ENCODE measurements at regions not wholly inside any gene's neighbourhood (a gene's known extent, or its start where the extent isn't known, plus 50 kb on each side); places are given as distances from the start of the nearest gene placed in this dataset.
"Not testable (repeated sequence)": the region's sequence is repeated elsewhere in the genome, so short reads cannot be mapped to it uniquely, and the experiment has no call there.

DNA sequence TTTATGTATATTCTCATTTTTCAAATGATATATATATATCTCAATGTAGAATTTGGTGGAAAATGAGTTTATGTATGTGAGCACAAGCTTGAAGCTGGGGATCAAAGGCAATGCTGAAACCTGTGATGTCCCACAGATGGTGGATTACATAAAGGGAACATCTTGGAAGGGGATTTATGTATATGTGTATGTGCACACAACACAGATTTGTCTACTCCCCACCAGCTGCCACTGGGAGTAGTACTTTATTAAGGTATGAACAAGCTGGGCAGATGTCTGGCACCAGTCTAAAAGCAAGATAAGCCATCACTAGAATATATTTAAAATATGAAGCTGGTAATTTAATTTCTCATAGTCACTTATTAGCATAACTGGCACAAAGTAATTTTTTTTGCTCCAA lies 895.6 kb downstream of the SLC6A15 start:
- no peak for DNase-seq

- DNase-seq: no peak
Measured at GRCh38 chr12:83997423-83997822, 915.2 kb downstream of the SLC6A15 start.

GRCh38 chr12:83996671-83997070 lies 915.9 kb downstream of the SLC6A15 start:
- no peak for DNase-seq

DNA sequence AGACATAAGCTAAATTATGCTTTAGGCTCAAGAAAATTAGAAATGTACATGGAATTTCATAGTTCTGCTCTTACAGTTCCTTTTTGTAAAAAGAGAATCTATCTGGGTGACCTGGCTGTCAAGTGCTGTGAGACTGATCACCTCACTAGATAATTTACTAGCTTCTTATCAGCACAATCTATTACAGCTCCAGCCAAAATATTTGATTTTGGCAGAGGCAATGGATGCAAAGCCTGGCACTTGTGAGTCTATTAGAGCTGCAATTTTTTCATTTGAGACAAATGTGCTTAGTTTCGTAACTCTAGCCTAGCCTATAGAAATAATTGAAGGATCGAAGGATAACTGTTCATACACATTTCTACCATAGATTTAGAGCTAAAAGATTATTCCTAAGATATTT lies 927.5 kb downstream of the SLC6A15 start:
- no peak for DNase-seq

DNA sequence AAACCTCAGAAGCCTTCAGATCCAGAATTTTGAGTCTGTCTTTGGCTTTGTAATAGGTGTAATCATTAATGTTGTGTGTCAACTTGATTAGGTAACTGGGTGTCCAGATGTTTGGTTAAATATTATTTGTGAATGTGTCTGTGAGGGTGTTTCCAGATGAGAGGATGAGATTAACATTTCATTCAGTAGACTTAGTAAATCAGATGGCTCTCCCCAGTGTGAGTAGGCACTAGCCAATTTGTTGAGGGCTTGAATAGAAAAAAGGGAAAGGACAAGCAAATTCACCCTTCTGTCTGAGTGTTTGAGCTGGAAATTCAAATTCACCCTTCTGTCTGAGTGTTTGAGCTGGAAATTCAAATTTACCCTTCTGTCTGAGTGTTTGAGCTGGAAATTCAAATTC lies 932.2 kb downstream of the SLC6A15 start:
- no peak for DNase-seq

GRCh38 chr12:83979785-83980184 lies 932.8 kb downstream of the SLC6A15 start:
- DNase-seq: no peak

DNA sequence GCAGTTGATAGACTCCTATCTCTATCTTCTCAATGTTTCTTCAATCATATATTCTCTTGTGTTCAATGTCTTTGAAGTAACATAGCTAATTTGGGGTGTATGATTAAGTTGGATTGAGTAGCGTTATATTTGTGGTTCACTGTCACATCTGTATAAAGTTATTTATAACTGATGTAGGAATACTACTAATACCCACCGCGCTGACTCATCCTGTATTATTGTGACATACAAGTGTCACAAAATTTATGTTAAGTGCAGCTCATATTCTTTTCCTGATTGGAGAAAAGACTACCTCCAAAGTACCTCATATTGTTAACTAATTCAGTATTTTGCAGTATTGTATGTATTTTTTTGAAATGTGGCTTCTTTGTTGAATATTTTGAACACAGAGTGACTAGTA lies 940.8 kb downstream of the SLC6A15 start:
- DNase-seq: no peak

DNA sequence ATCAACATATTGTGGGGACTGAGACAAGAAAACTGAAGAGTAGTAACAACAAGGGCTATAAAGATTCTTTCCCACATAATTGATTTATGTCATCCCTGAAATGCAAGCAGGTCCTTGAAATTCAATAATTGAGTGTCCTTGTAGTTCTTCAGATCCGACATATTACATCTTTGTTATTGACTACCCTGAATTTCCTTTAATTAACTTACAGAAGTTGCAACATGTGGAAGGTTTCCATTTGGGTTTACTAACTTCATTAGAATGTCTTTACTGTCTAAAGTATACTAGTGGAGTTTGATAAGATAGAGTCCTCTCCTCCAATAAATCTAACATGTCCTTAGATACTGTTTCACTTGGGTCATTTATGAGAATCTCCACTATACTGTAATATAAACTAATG lies 951.8 kb downstream of the SLC6A15 start:
- no peak for DNase-seq

GRCh38 chr12:83958997-83959396 lies 953.6 kb downstream of the SLC6A15 start:
- no peak for DNase-seq

- no peak for DNase-seq
Measured at GRCh38 chr12:83954956-83955601, 957.5 kb downstream of the SLC6A15 start.

GRCh38 chr12:83954071-83954789 lies 958.4 kb downstream of the SLC6A15 start:
- DNase-seq: no peak

- no peak for DNase-seq
Measured at GRCh38 chr12:83945871-83946270, 966.7 kb downstream of the SLC6A15 start.

GRCh38 chr12:83939718-83940117 lies 972.9 kb downstream of the SLC6A15 start:
- no peak for DNase-seq

GRCh38 chr12:83933615-83934014 lies 979.0 kb downstream of the SLC6A15 start:
- no peak for DNase-seq

DNA sequence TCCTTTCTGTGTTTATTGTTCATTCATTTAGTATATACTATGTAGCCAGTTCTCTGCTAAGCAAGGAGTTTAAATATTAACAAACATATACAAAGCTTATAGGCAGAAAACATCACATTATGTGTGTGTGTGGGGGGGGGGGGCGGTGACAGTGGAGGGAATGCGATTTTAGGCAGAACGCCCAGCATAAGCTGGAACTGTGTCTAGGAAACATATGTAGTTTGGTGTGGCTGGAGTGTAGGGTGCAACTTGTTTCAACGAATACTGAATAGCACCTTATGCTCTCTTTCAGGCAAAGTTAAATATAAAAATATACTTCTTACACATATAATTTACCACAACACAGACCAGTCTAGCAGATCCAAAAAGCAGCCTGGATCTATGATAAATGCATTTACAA lies 980.6 kb downstream of the SLC6A15 start:
- no peak for DNase-seq

DNA sequence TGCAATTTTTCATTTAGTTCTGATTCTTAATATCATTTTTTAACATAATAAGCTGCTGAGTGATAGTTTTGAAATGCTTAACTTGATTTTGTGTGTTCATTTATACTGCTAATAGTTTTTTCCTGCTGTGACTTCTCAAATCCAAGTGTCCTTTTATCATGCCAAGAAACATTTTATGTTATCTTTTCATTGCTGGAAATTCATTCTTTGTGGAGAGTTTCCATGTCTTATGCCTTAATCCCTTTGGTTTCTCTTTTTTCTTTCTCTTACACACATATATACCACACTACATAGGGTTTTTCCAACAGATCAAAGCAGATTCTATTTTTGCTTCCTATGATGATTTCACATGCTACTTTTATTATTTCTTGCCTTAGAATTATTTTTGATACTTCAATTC lies 981.1 kb downstream of the SLC6A15 start:
- DNase-seq: no peak

DNA sequence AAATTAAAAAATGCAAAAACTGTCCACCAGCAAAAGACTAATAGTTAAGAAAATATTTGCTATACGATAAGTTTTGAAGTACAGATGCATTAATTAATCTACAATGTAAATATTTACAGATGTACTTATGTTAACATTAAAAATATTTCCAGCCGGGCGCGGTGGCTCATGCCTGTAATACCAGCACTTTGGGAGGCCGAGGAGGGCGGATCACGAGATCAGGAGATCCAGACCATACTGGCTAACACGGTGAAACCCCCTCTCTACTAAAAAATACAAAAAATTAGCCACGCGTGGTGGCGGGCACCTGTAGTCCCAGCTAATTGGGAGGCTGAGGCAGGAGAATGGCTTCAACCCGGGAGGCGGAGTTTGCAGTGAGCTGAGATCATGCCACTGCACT lies 982.8 kb downstream of the SLC6A15 start:
- DNase-seq: not testable (repeated sequence)

DNA sequence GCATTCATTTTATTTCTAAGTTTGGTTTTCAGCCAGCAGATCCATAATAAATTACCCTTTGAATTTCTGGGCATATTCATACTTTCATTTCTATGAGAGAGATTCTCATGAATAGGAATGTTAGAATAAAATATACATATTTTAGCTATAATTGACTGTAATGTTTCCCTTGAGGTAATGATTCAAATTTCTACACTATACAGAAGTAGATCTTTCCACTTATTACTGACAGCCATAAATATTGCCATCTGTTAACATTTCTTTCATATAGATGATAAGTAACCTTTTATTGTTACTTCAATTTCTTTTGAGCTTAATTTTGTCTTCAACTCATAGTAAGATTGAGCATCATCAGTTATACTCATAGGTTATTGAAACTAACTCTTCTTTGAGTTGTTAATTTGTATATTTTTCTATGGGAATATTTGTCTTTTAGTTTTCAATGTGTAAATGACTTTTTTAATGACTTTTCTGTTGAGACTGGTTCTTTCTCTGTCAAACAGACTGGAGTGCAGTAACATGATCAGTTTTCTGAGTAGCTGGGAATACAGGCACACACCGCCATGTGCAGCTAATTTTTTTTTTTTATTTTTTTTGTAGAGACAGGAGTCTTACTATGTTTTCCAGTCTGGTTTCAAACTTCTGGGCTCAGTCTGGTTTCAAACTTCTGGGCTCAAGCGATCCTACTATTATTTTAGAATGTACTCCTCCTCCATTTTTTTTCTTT lies 991.6 kb downstream of the SLC6A15 start:
- no peak for DNase-seq

GRCh38 chr12:83919081-83919480 lies 993.5 kb downstream of the SLC6A15 start:
- no peak for DNase-seq

DNA sequence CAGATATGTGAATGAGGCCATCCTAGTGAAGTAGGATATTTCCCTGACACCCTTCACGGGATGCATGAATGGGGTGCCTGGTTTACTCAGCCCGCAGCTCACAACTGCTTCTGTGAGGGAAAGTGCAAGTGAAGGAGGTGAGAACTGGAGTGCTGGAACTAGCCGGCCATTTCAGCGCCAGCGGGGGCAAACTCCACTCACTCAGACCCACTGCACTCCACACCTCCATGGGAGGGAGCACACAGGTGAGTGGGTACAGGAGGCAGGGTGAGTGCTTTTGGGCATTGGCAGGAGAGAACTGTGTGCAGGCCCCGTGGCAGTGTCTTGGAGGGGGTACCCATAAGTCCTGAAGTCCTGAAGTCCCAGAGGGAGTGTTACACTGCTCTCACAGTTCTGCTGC lies 1008.4 kb downstream of the SLC6A15 start:
- DNase-seq: no peak

DNA sequence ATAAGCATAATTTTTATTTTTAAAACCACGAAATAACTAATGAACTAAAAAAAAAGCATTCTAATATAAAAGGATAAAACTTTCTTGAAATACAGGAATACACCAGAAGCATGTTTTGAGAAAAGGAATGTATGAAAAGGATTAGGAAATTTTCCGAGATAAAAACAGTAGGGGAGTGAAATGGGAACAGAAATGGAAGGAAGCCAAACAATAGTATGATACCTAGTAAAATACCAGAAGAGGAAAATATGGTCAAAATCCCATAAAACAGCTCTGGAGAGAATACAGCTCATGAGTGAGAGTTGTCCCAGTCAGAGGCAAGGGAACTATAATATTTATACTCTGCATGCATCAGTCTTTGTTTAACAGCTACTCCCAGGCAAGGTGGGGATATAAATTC lies 1016.2 kb downstream of the SLC6A15 start:
- DNase-seq: no peak

- DNase-seq: no peak
Measured at GRCh38 chr12:83893101-83893500, 1019.5 kb downstream of the SLC6A15 start.

DNA sequence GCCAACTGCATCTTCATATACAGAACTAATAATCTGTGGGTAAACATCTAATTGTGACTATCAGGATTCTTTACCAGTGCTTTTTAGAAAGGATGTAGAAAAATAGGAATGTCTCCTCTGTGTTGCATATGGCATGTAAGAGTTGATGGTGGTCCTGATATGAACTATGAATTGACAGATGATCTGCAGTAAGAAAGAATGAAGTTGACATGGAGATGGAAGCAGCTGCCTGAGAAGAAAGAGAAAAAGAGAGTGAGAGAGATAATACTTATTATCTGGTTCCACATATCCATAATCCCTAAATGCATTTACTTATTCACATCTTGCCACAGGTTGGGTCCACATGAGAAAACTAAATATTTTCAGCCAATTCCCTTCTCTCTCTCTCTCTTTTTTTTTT lies 1022.9 kb downstream of the SLC6A15 start:
- no peak for DNase-seq

GRCh38 chr12:83886479-83886878 lies 1026.1 kb downstream of the SLC6A15 start:
- DNase-seq: no peak

Data from activated CD4-positive, alpha-beta T cell treated with anti-CD3 and anti-CD28 coated beads for 4 hours (primary cell).